HepG2 (cell line): ENCODE measurements at regions not wholly inside any gene's neighbourhood (a gene's known extent, or its start where the extent isn't known, plus 50 kb on each side); places are given as distances from the start of the nearest gene placed in this dataset.

Experiments used
- ATAC-seq: fragments of 200-7000 bp; cut with Tn5 transposase; 3 replicates; pipeline ENCODE4 v1.9.1; 2020; ENCODE audit warnings: mild to moderate bottlenecking, moderate library complexity
- BruUV-seq: library from RNA; stranded (reverse); fragments of 400-500 nt; replicated peaks from 2 replicates; lab custom pipeline; 2021; lab: Mats Ljungman, UMichigan
- CTCF ChIA-PET: fragments of 300-600 bp; formaldehyde crosslinking; extraction: SDS; loops from one replicate; lab custom pipeline; 2021; ENCODE audit warnings: low total read pairs, inconsistent platforms, low intra/inter-chr PET ratio; lab: Yijun Ruan, JAX
- POLR2A ChIA-PET: fragments of 350-600 bp; sonication (Branson Sonifier 250); formaldehyde crosslinking; loops from one replicate; lab custom pipeline; 2020; ENCODE audit warnings: antibody characterized with exemption, inconsistent platforms; lab: Yijun Ruan, JAX
- DNase-seq: peaks from one replicate; pipeline ENCODE4 v3.0.0-alpha.2; 2015; ENCODE audit warnings: low spot score
- FAIRE-seq: peaks from 3 replicates; lab custom pipeline; 2011; peaks lifted over from hg19 to GRCh38; lab: Jason Lieb, UNC
- H2AFZ ChIP-seq: one replicate; pipeline ENCODE4 v1.6.1; 2011; ENCODE audit warnings: low read length, inconsistent platforms
- H3K27ac ChIP-seq: fragments of 300-600 bp; 3 replicates; pipeline ENCODE4 v1.8.0; 2011; ENCODE audit warnings: mixed run types, mild to moderate bottlenecking, mixed read lengths, low read length, inconsistent platforms; ENCODE audit not compliant: insufficient read depth; ENCODE audit errors: extremely low read length
- H3K27me3 ChIP-seq, 2 experiments: fragments of 200-600 bp in 1 of 2; 2 replicates in 1 of 2; 3 replicates in 1 of 2; pipeline versions ENCODE4 v1.6.0 to v1.8.0; 2011; ENCODE audit warnings: low read length in 2 of 2, mild to moderate bottlenecking in 2 of 2, moderate library complexity in 2 of 2, inconsistent platforms in 1 of 2; ENCODE audit not compliant: insufficient read depth in 2 of 2, control insufficient read depth in 1 of 2
- H3K36me3 ChIP-seq, 2 experiments: fragments of 200-600 bp in 1 of 2; replicated peaks in 1 of 2; 2 replicates in 1 of 2; 3 replicates in 1 of 2; pipeline versions ENCODE4 v1.5.1 to v1.8.0; 2011; ENCODE audit warnings: low read length in 2 of 2, inconsistent platforms in 1 of 2; ENCODE audit not compliant: insufficient read depth in 2 of 2, control insufficient read depth in 1 of 2
- H3K4me1 ChIP-seq: 2 replicates; pipeline ENCODE4 v1.5.1; 2012; ENCODE audit warnings: low read length, inconsistent platforms; ENCODE audit not compliant: insufficient read depth
- H3K4me2 ChIP-seq: 2 replicates; pipeline ENCODE4 v1.6.0; 2011; ENCODE audit warnings: low read depth, low read length, inconsistent platforms
- H3K4me3 ChIP-seq, 3 experiments: fragments of 200-600 bp in 1 of 3; sonication (generic), shearing (Covaris generic) in 1 of 3; replicated peaks in 1 of 3; 2 replicates each; pipeline ENCODE4 v1.5.1; 2011 to 2016; ENCODE audit warnings: low read length in 3 of 3, inconsistent platforms in 2 of 3, low read depth in 2 of 3, mild to moderate bottlenecking in 2 of 3, control low read depth in 1 of 3, mixed read lengths in 1 of 3; ENCODE audit not compliant: insufficient read depth in 1 of 3
- H3K79me2 ChIP-seq: one replicate; pipeline ENCODE4 v1.6.1; 2011; ENCODE audit warnings: low read length, inconsistent platforms; ENCODE audit not compliant: insufficient read depth
- H3K9ac ChIP-seq: 2 replicates; pipeline ENCODE4 v1.6.0; 2011; ENCODE audit warnings: mild to moderate bottlenecking, low read depth, low read length, inconsistent platforms; ENCODE audit not compliant: insufficient read depth
- H3K9me3 ChIP-seq: 2 replicates; pipeline ENCODE4 v1.5.1; 2012; ENCODE audit warnings: mild to moderate bottlenecking, low read length
- H4K20me1 ChIP-seq: 2 replicates; pipeline ENCODE4 v1.6.0; 2011; ENCODE audit warnings: inconsistent platforms, mild to moderate bottlenecking, low read length, moderate library complexity; ENCODE audit not compliant: insufficient read depth
- ATRX ChIP-seq: sonication (generic); formaldehyde crosslinking; IDR thresholded peaks from 2 replicates; pipeline ENCODE4 v1.4.0; 2020; ENCODE audit warnings: missing genetic modification reagents, borderline replicate concordance
- CAMTA2 ChIP-seq: sonication (generic); formaldehyde crosslinking; IDR thresholded peaks from 2 replicates; pipeline ENCODE4 v1.4.0; 2020; ENCODE audit warnings: mild to moderate bottlenecking, missing genetic modification reagents, borderline replicate concordance
- CCAR2 ChIP-seq: fragments of 200-400 bp; formaldehyde crosslinking; optimal IDR thresholded peaks from 2 replicates; pipeline ENCODE3; 2018; ENCODE audit warnings: low read depth, mild to moderate bottlenecking, low read length, moderate library complexity
- MAFG ChIP-seq: sonication (generic); formaldehyde crosslinking; IDR thresholded peaks from 2 replicates; pipeline ENCODE4 v1.5.1; 2020; ENCODE audit warnings: mild to moderate bottlenecking, missing genetic modification reagents
- MEIS2 ChIP-seq: sonication (generic); formaldehyde crosslinking; IDR thresholded peaks from 2 replicates; pipeline ENCODE4 v1.9.0; 2021; ENCODE audit warnings: mild to moderate bottlenecking, missing genetic modification reagents
- MYC ChIP-seq: sonication (generic); formaldehyde crosslinking; IDR thresholded peaks from 2 replicates; pipeline ENCODE4 v1.9.0; 2021; ENCODE audit warnings: missing genetic modification reagents, borderline replicate concordance
- NFRKB ChIP-seq: fragments of 450-650 bp; IDR thresholded peaks from 2 replicates; pipeline ENCODE4 v1.6.1; 2017
- PLSCR1 ChIP-seq: sonication (generic); formaldehyde crosslinking; IDR thresholded peaks from 2 replicates; pipeline ENCODE4 v1.5.0; 2020; ENCODE audit warnings: missing genetic modification reagents, mild to moderate bottlenecking, borderline replicate concordance
- POLR2AphosphoS5 ChIP-seq: IDR thresholded peaks from 2 replicates; pipeline ENCODE4 v1.6.1; 2012; ENCODE audit warnings: low read depth, low read length
- RXRA ChIP-seq: sonication (generic); formaldehyde crosslinking; IDR thresholded peaks from 2 replicates; pipeline ENCODE4 v1.5.1; 2020; ENCODE audit warnings: missing genetic modification reagents
- SIN3A ChIP-seq: IDR thresholded peaks from 2 replicates; pipeline ENCODE4 v1.6.1; 2011; ENCODE audit warnings: low read depth, mild to moderate bottlenecking, control low read depth, low read length, borderline replicate concordance
- SNAPC5 ChIP-seq: sonication (generic); formaldehyde crosslinking; IDR thresholded peaks from 2 replicates; pipeline ENCODE4 v1.8.1; 2023; ENCODE audit warnings: mild to moderate bottlenecking, missing genetic modification reagents, borderline replicate concordance
- SOX6 ChIP-seq, 2 experiments: fragments of 450-650 bp in 1 of 2; sonication (generic) in 1 of 2; formaldehyde crosslinking in 1 of 2; IDR thresholded peaks; 2 replicates each; pipeline versions ENCODE4 v1.4.0 to v1.6.1; 2017 to 2020; ENCODE audit warnings: antibody characterized with exemption in 1 of 2, mild to moderate bottlenecking in 1 of 2, missing genetic modification reagents in 1 of 2
- ZNF558 ChIP-seq: sonication (generic); formaldehyde crosslinking; IDR thresholded peaks from 2 replicates; pipeline ENCODE4 v1.9.0; 2022; ENCODE audit warnings: mild to moderate bottlenecking, missing genetic modification reagents, borderline replicate concordance
- ZNF607 ChIP-seq: sonication (generic); formaldehyde crosslinking; IDR thresholded peaks from 2 replicates; pipeline ENCODE4 v1.5.1; 2020; ENCODE audit warnings: missing genetic modification reagents, mild to moderate bottlenecking, borderline replicate concordance
- ZNF614 ChIP-seq: IDR thresholded peaks from 2 replicates; pipeline ENCODE4 v1.6.1; 2018; ENCODE audit warnings: missing biosample characterization, missing genetic modification reagents, inconsistent platforms, borderline replicate concordance
- ZNF703 ChIP-seq: sonication (generic); formaldehyde crosslinking; IDR thresholded peaks from 2 replicates; pipeline ENCODE4 v1.5.1; 2020; ENCODE audit warnings: missing genetic modification reagents, mild to moderate bottlenecking, moderate library complexity, borderline replicate concordance
- ZNF749 ChIP-seq: sonication (generic); formaldehyde crosslinking; IDR thresholded peaks from 2 replicates; pipeline ENCODE4 v1.8.0; 2022; ENCODE audit warnings: mild to moderate bottlenecking, missing genetic modification reagents, moderate library complexity, borderline replicate concordance
- in situ Hi-C: cut with HindIII; loops from 2 replicates; pipeline ENCODE4 v1.10.0; 2017; ENCODE audit warnings: low pct_unique_long_range_greater_than_20kb; ENCODE audit not compliant: extremely low pct_ligation_motif_present
- intact Hi-C: fragments of 100-400 bp; cut with micrococcal nuclease; formaldehyde crosslinking; loops from one replicate; pipeline ENCODE4 v1.10.0; 2022; ENCODE audit not compliant: unreplicated experiment
- TF ChIP-seq, protein P1 (sequence below): sonication (generic); formaldehyde crosslinking; IDR thresholded peaks from 2 replicates; pipeline ENCODE4 v1.9.0; 2021; ENCODE audit warnings: missing genetic modification reagents, mild to moderate bottlenecking, borderline replicate concordance
- TF ChIP-seq, protein P2 (sequence below): sonication (generic); formaldehyde crosslinking; IDR thresholded peaks from 2 replicates; pipeline ENCODE4 v1.4.0; 2020; ENCODE audit warnings: missing genetic modification reagents, low read depth, mild to moderate bottlenecking, borderline replicate concordance

DNA sequence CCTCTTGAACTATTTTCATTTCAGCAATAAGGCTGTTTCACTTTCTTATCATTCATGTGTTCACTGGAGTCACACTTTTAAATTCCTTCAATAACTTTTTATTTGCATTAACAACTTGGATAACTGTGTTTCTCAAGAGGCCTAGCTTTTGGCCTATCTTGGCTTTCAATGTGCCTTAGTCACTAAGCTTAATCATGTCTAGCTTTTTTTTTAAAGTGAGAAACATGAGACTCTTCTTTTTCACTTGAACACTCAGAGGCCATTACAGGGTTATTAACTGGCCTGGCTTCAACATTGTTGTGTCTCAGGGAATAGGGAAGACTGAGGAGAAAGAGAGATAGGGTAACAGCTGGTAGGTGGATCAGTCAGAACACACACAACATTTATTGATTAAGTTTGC, 64.0 kb upstream of the VCX2 start:
- FAIRE-seq: no peak
- TF ChIP-seq SOX6 (IDR thresholded peaks at IDR 0.05): no peak
- no peak for TF ChIP-seq SOX6 (CRISPR knock-in tag; IDR thresholded peaks at IDR 0.05)
- TF ChIP-seq SIN3A: no peak
- TF ChIP-seq MEIS2 (CRISPR knock-in tag): no peak
- no peak for TF ChIP-seq ZNF703 (CRISPR knock-in tag)
- no peak for TF ChIP-seq RXRA
- no peak for TF ChIP-seq MYC (CRISPR knock-in tag)
- TF ChIP-seq, protein P1, sequence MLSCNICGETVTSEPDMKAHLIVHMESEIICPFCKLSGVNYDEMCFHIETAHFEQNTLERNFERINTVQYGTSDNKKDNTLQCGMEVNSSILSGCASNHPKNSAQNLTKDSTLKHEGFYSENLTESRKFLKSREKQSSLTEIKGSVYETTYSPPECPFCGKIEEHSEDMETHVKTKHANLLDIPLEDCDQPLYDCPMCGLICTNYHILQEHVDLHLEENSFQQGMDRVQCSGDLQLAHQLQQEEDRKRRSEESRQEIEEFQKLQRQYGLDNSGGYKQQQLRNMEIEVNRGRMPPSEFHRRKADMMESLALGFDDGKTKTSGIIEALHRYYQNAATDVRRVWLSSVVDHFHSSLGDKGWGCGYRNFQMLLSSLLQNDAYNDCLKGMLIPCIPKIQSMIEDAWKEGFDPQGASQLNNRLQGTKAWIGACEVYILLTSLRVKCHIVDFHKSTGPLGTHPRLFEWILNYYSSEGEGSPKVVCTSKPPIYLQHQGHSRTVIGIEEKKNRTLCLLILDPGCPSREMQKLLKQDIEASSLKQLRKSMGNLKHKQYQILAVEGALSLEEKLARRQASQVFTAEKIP: no peak
- no peak for TF ChIP-seq ZNF558 (CRISPR knock-in tag)
- no peak for TF ChIP-seq NFRKB
- TF ChIP-seq, protein P2, sequence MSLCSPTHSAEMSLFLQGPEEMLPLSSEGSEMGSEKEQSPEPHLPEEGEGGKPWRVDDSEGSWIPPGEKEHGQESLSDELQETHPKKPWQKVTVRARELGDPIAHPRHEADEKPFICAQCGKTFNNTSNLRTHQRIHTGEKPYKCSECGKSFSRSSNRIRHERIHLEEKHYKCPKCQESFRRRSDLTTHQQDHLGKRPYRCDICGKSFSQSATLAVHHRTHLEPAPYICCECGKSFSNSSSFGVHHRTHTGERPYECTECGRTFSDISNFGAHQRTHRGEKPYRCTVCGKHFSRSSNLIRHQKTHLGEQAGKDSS (CRISPR knock-in tag): no peak
- no peak for TF ChIP-seq SNAPC5
- TF ChIP-seq CCAR2: no peak
- no peak for TF ChIP-seq MAFG
- no peak for TF ChIP-seq POLR2AphosphoS5
- no peak for TF ChIP-seq PLSCR1
- TF ChIP-seq ZNF614 (CRISPR knock-in tag): no peak
- TF ChIP-seq ATRX: no peak
- TF ChIP-seq CAMTA2: no peak
- TF ChIP-seq ZNF749 (CRISPR knock-in tag): no peak
- no peak for TF ChIP-seq ZNF607

More for the DNA sequence above, 64.0 kb upstream of the VCX2 start:
- H3K4me2 ChIP-seq: no peak overlapping the region
- in situ Hi-C loops (no loop called here), intact Hi-C loops (no loop called here)
- H3K9me3 ChIP-seq: no peaks in the 10 kb centered on the region
- no peak overlapping the region for H3K9ac ChIP-seq
- H3K4me1 ChIP-seq: no peaks in the 10 kb centered on the region
- H2AFZ ChIP-seq: no peak overlapping the region
- H3K79me2 ChIP-seq: no peaks in the 10 kb centered on the region
- ATAC-seq: no peak
- no peak overlapping the region for H3K4me3 ChIP-seq
- ChIA-PET POLR2A (no interaction called here), CTCF (no interaction called here)
- no peak overlapping the region for H3K27ac ChIP-seq
- no peaks in the 10 kb centered on the region for H3K36me3 ChIP-seq
- no TSS peak for BruUV-seq
- no peak for DNase-seq
- H4K20me1 ChIP-seq: no peaks in the 10 kb centered on the region
- no peaks in the 10 kb centered on the region for H3K27me3 ChIP-seq
